Activated naive CD4-positive, alpha-beta T cell treated with anti-CD3 and anti-CD28 coated beads for 36 hours (primary cell): ENCODE measurements at regions not wholly inside any gene's neighbourhood (a gene's known extent, or its start where the extent isn't known, plus 50 kb on each side); places are given as distances from the start of the nearest gene placed in this dataset. TPM values are rescaled to one million over a fixed set of nuclear protein-coding genes. Genes with fewer than 3 reads are reported as not detected.
"Not testable (repeated sequence)": the region's sequence is repeated elsewhere in the genome, so short reads cannot be mapped to it uniquely, and the experiment has no call there.

Experiments used
- CTCF ChIA-PET: fragments of 350-600 bp; sonication (Branson Sonifier 250); formaldehyde crosslinking; loops from one replicate; lab custom pipeline; 2021; ENCODE audit warnings: antibody characterized with exemption; lab: Charles Lee
- DNase-seq: peaks from one replicate; pipeline ENCODE4 v3.0.0-alpha.2; 2020
- H3K27ac Mint-ChIP-seq: one replicate; pipeline ENCODE4 v1.8.0; 2021; ENCODE audit warnings: mild to moderate bottlenecking, mixed read lengths
- H3K27me3 Mint-ChIP-seq: one replicate; pipeline ENCODE4 v1.8.0; 2021; ENCODE audit warnings: low read depth, mixed read lengths
- H3K36me3 Mint-ChIP-seq: one replicate; pipeline ENCODE4 v1.8.0; 2021; ENCODE audit warnings: low read depth, mixed read lengths
- H3K4me1 Mint-ChIP-seq: one replicate; pipeline ENCODE4 v1.8.0; 2021; ENCODE audit warnings: low read depth, mixed read lengths
- H3K4me3 Mint-ChIP-seq: one replicate; pipeline ENCODE4 v1.8.0; 2021; ENCODE audit warnings: mild to moderate bottlenecking, moderate library complexity, mixed read lengths
- H3K9me3 Mint-ChIP-seq: one replicate; pipeline ENCODE4 v1.8.0; 2021; ENCODE audit warnings: mixed read lengths
- intact Hi-C: fragments of 100-400 bp; cut with micrococcal nuclease; formaldehyde crosslinking; loops from one replicate; pipeline ENCODE4 v1.15.1; 2023
- microRNA-seq: library from miRNA; unstranded; fragments of <30 nt; microRNA quantifications from one replicate; pipeline ENCODE4 v1.2.0, GENCODE V29; 2022; ENCODE audit warnings: borderline microRNAs expressed, borderline replicate concordance

DNA sequence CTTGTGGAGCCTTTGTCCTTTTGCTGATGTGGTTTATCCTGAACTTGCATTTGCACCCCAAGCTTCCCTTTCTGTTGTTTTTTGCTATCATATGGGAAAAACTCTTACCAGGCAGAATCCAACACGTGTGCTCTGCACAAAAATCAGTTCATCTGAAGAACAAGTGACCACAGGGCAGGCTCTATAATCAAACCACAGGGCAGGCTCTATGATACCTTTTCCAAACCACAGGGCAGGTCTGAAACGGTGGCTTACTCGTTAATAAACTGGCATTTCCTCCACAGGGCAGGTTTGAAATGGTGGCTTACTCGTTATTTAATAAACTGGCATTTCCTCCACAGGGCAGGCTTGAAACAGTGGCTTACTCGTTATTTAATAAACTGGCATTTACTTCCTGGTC, 51.7 kb upstream of the LPCAT1 start:
- H3K4me3 Mint-ChIP-seq, H3K27me3 Mint-ChIP-seq, H3K27ac Mint-ChIP-seq, CTCF ChIA-PET, DNase-seq, intact Hi-C loops, H3K9me3 Mint-ChIP-seq, H3K4me1 Mint-ChIP-seq: not testable (repeated sequence)
- peaks cover 27% of the 10 kb centered on the region for H3K36me3 Mint-ChIP-seq

DNA sequence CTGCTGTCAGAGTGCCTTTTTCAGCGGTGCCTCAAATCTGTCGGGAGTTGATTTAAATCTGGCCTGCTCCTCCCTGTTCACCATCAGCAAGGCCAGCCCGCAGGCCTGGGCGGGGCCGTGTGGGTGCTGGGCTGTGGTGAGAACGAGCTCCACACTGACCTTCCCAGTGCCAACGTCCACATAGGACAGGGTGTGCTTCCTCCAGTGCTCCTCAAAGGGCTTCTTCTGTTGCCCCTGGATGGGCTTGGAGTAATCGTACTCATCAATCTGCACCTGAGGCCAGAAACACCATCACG, 50.2 kb upstream of the LPCAT1 start:
- CTCF ChIA-PET, H3K4me3 Mint-ChIP-seq, H3K4me1 Mint-ChIP-seq, H3K9me3 Mint-ChIP-seq, intact Hi-C loops, H3K27ac Mint-ChIP-seq, H3K27me3 Mint-ChIP-seq, DNase-seq: not testable (repeated sequence)
- H3K36me3 Mint-ChIP-seq = peaks cover 23% of the 10 kb centered on the region

DNA sequence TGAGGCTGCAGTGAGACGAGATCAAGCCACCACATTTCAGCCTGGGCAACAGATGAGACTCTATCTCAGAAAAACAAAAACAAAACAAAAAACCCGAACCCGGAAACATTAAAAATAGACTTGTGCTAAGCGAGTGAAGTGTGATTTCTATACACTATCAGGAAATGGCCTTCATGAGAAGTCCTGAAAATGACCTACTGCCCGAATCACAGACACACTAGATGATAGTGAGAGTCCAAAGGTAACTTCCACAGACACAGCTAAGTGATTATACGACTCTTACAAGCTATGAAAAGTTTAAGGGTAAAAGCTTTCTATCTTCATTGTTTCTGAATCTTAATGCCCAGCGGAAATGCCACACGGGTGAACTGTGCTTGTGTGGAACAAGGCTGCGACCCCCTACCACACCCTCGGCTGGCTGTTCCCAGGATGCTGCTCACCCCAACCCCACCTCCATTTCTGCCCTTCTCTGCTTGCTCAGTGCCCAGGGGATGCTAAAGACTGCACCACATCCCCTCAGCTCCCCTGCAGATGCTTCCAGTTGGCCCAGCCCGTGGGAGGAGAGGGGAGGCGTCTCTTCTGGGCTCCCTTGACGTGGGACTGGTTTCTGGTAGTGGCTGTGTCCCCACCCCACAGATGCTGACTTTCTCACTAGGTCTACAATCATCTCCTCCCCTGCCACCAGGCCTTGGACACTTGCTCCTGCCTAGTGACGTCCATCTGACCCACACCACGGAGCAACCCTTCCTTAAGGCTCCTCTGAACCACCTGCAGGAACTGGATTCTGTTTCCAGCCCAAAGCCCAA, 49.7 kb upstream of the LPCAT1 start:
- H3K27ac Mint-ChIP-seq, H3K9me3 Mint-ChIP-seq, H3K4me3 Mint-ChIP-seq, DNase-seq, H3K4me1 Mint-ChIP-seq, H3K27me3 Mint-ChIP-seq, intact Hi-C loops, CTCF ChIA-PET: not testable (repeated sequence)
- peaks cover 18% of the 10 kb centered on the region for H3K36me3 Mint-ChIP-seq

Small RNAs in the stretch of these regions (microRNA-seq; reads per million reads assigned to microRNA genes)
- not detected for gene MIR4277
